ENCODE measurements at regions not wholly inside any gene's neighbourhood (a gene's known extent, or its start where the extent isn't known, plus 50 kb on each side); places are given as distances from the start of the nearest gene placed in this dataset.

DNA sequence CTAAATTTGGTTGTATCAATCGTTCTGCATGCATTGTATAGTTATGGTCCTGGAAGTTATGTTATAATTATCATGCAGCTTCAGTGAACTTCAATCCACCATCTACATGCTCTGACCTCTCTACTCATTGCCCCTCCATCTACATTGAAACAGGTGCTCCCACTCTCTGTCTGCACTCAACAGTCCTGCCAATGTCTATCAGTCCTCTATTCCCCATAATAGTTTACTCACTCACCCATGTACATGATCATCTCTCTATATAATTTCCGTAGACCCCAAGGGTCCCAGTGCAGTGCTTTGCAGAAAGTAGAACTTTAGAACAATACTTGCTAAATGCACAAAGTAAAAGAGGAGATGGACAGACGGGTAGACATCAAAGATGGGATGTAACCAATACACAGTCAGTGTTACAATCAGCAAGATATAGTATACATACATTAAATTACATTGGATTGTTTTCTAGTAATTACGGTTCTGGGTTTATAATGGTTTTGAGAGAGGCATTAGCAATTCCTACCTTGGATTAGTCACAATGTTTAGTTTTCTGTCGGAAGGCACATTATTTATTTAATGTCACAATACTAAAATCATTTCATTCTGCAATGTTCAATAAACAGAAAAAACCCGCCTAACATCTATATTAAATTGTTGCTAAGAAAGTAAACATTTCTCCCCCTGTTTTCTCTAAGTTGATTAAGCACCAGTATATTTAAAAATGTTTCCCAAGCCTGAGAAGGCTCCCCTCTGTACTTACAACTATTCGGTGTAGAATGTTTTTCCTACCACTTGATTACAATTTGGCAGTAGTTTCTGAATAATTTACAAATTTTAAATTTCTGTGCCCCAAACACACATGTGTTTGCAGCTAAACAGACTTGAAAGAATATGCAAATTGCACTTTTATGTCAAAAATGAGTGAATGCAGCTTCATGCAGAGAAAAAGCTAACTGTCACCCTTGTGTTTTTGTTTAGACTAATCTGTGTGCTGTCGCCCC lies 94.4 kb upstream of the SIX2 start:
- TF ChIP-seq CTCF (IDR thresholded peaks at IDR 0.05) (no peak), POLR2A (IDR thresholded peaks at IDR 0.05) (no peak)

Measured in heart left ventricle (tissue), 13 donors.